Activated CD4-positive, alpha-beta T cell treated with anti-CD3 and anti-CD28 coated beads for 4 hours (primary cell): ENCODE measurements at regions not wholly inside any gene's neighbourhood (a gene's known extent, or its start where the extent isn't known, plus 50 kb on each side); places are given as distances from the start of the nearest gene placed in this dataset.

ENCODE experiments used
- DNase-seq, 2 donors: peaks; one replicate each; pipeline ENCODE4 v3.0.0-alpha.2; 2020

DNA sequence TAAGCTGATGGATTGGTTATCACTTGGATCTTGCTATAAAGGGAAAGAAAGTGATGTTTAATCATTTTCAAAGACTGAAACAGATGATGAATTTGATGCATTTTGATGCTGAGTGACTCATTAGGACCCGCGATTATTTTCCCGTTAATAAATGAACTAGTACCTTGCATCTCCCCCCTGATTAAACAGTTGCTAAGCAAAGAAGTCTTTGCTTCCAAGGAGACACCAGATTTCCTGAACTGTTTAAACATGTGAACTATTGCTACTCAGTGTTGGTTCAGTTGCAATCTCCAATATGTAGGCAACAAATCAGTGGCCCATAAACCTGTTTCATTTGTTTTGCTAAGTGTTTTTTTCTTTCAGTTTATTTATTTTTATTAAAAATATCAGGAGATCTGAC, 375.2 kb downstream of the AACS start:
- DNase-seq, result no peak

DNA sequence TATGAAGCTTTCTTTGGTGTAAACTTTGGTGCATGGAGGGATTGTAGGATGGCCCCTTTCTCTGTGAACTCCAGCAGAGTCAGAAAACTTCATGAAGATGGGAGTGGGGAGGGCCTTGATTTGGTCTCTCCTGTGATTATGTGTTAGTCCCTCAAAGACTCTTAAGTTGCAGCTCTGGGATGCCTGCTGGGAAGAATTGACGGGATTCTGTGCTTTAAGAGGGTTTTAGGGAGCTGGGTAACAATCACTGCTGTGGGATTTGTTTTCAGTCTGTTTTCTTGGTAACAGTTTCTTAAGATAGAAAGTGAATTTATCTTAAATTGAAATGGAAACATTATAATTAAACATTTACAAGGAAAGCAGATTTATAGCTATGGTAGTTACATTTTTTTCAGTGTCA, 378.1 kb downstream of the AACS start:
- DNase-seq, result no peak

GRCh38 chr12:125451408-125451807, 386.2 kb downstream of the AACS start:
- no peak for DNase-seq

DNA sequence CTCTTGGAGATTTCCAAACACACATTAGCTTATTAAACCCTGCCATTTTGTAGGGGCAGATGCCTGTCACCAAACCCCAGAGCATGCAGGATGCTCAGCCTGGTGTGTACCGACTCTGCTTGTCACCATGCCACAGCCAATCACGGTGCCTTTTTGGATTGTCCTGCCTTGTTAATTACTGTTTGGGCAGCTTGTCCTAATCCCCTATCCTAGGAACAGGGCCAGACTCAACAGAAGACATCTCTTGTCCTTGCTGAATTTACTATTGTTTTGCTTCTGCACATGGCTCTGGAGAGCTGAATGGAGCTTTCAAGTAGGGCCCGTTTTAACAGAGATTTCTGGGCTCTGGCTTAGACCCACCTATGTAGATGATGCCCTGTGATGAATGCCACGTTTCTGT, 388.5 kb downstream of the AACS start:
- DNase-seq, result no peak

DNA sequence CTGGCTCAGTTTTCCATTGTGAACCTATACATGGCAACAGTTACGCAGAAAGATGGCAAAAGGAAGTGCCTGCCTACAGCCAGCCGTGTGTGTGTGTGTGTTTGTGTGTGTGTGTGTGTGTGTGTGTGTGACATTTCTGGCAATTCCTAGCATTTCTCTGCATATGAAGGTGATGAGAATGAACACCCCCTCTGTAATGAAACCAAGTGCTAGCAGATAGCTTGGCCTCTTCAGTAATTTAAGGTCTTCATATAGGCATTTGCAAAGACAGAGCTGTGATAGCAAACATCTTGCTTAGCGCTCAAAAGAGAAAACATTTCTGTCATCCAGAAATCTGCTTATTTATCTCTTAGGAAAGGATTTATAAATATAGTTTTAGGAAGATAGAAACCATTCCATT, 389.1 kb downstream of the AACS start:
- no peak for DNase-seq

GRCh38 chr12:125454786-125455480, 389.7 kb downstream of the AACS start:
- DNase-seq, result no peak

- no peak for DNase-seq
Observed at GRCh38 chr12:125455556-125455955, 390.3 kb downstream of the AACS start.

DNA sequence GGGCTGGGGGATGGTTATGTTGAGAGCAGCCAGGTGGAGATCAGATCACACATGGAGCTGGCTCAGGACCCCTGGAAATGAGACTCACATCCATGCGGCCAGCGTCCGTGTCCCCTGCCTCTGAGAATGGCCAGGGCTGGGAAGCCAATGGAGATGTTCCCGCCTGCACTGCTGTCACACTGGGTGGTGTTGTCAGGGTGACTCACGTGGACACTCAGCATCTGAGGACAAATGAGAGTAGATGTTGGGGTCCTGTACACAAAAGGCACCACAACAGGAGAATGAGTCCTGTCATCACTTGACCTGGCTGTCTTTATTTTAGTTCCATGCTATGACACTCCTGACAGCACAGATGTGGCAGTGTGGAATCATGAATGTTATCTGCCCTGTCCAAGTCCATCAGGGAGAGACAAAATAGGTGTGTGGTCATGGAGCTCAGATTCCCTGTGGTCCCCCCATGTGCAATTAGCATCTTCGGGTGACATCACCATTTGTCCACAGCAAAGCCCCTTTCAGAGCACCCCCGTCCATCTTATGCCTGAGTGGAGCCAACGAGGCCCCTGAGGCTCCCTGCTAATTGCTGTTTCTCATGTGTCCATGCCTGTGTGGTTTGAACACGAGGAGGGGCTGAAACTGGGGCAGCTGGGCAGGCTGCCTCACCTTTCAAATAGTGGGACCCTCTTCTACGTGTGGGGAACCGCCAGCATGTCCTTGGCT, 393.5 kb downstream of the AACS start:
- no peak for DNase-seq

- no peak for DNase-seq
Observed at GRCh38 chr12:125461831-125462230, 396.6 kb downstream of the AACS start.

DNA sequence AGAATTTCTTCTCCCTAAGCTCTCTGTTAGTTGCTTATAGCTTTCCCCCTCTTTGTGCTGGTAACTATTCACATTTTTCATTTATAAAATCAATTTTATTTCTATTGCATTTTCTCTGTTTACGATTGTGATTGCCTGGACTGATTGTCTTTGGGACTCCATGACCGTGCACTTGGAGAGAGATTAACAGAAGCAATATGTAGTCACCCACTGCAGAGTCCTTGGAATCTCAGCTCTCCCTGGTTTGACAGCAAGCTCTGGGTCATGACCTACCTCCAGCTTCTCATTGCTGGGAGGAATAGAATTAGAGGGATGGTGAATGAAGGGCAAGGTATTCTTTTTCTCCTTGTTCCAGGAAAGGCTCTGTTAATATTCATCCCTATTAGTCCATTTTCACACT, 398.2 kb downstream of the AACS start:
- DNase-seq, result no peak

- no peak for DNase-seq
Observed at GRCh38 chr12:125467363-125467762, 402.1 kb downstream of the AACS start.

DNA sequence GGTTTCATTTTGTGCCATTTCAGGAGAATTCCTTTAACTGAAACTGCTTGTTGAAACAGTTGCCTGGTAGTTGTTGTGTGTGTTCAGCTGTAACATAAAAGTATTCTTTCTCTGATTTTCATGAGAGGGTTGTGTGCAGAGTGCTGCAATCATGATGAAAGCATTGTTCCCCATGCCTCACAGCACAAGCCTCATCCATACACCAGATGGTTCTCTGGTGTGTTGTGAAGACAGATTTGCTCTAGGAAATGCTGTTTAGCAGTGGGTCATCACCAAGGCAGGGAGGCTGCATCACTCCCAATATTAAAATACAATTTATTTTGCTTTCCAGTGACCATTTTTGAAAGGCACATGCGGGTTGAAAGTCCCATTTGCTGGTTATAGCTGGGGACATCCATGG, 404.4 kb downstream of the AACS start:
- DNase-seq, result no peak

GRCh38 chr12:125470838-125471783, 405.9 kb downstream of the AACS start:
- no peak for DNase-seq

DNA sequence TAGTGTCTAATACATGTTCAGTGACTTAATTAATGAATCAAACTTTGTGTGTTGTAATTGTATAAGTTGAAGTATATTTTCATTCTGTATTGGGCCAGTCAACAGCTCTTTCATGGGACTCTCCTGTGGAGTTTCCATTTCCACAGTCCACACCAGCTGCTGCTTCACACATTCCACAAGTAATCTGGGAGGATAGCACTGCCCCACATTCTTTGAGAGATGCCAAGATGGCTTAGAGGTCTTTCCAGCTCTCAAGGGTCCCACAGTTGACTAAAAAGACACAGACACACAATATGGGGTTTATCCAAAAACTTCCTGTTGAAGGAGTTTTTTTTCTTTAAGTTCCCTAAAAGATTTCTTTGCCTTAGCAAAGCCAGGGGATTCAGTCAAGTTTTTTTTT, 408.3 kb downstream of the AACS start:
- DNase-seq, result no peak

GRCh38 chr12:125487336-125487735, 422.1 kb downstream of the AACS start:
- DNase-seq, result no peak

GRCh38 chr12:125491553-125491952, 426.3 kb downstream of the AACS start:
- no peak for DNase-seq

GRCh38 chr12:125492354-125493270, 427.4 kb downstream of the AACS start:
- DNase-seq, result no peak

DNA sequence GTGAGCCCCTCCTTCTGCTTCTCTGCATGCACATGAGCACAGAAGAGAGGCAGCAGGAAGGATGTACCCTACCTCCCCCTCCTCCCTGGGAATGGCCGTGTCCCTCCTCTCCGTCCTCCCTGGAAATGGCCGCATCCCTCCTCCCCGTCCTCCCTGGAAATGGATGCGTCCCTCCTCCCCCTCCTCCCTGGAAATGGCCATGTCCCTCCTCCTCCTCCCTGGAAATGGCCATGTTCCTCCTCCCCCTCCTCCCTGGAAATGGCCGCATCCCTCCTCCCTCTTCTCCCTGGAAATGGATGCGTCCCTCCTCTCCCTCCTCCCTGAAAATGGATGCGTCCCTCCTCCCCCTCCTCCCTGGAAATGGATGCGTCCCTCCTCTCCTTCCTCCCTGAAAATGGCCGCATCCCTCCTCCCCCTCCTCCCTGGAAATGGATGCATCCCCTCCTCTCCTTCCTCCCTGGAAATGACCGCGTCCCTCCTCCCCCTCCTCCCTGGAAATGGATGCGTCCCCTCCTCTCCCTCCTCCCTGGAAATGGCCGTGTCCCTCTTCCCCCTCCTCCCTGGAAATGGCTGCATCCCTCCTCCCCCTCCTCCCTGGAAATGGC, 428.6 kb downstream of the AACS start:
- DNase-seq, result no peak

DNA sequence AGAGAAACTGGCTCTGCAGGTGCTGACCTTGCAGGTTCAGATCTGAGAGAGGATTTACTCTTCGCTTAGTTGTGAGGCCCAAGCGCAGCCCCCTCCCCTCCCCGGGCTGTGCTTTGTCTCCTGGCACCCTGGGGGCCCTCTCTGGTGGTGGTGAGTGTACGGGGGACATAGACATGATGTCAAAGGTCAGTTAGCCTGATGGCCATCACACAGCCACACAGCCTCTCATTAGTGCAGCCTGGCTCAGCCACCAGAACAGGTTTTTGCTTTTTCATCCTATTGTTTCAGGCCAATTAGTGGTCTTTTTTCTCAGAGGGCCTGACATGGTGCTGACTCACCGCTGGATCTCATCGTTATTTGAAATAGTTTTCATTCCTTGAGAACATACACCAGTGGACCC, 437.9 kb downstream of the AACS start:
- DNase-seq, result no peak

DNA sequence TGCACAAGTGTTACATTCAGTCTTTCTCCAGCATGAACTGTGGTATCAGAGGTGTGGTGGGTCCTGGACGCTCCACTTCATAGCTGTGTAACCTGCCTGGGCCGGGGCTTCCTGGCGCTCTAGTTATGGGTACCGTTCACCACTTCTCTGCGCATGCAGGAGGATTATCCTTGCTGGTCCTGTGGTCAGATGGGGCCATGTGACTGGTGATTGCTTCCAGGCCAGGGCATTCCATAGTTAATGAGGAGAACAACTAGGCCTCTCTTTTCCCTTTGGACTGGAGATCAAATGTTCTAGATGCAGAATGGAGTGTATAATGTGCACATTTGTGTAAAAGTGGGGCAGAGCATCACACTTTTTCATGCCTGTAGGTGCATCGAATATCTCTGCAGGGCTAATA, 444.0 kb downstream of the AACS start:
- no peak for DNase-seq

DNA sequence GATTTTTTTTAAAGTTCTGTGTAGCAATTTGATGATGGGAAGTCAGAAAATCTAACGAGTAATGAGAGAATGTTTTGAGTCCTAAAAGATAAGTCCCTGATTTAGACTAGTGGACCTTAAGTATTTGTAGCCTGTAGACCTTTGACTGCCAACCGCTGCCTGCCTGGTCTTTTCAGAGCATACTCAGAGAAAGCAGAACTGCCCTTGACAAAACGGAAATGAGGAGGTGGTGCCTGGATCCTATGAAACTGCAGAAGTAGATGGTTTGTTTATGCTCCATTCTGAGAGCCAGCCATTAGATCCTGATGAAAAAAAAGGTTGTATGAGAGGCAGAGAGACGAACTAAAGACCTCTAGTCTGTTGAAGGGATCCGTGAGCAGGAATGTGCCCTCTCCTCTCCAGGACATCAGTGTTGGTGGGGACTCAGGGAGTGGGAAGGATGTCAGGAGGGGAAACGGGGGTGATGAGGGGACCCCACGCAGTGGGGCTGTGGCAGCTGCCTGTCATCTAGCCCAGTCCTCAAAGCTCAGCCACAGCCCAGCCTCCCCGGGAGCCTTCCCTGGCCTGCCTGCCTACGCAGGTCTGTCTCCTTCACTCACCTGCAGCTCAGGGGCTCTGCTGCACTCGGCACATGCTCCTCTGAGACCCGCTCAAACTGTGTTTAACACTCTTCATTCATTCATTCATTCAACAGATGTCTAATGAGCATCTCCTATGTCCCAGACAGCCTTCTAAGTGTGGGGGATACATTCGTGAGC, 447.5 kb downstream of the AACS start:
- no peak for DNase-seq
